ENCODE measurements at regions not wholly inside any gene's neighbourhood (a gene's known extent, or its start where the extent isn't known, plus 50 kb on each side); places are given as distances from the start of the nearest gene placed in this dataset.
A peak's percentile ranks its signal among the peaks of the same experiment; 100 is the strongest.
"Not testable (repeated sequence)": the region's sequence is repeated elsewhere in the genome, so short reads cannot be mapped to it uniquely, and the experiment has no call there.

DNA sequence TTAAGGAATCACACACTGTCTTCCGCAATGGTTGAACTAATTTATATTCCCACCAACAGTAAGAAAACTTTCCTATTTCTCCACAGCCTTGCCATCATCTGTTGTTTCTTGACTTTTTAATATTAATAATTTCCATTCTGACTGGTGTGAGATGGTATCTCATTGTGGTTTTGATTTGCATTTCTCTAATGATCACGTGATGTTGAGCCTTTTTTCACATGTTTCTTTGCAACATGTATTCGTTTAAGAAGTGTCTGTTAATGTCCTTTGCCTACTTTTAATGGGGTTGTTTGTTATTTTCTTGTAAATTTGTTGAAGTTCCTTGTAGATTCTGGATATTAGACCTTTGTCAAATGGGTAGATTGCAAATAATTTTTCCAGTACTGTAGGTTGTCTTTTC lies 258.8 kb upstream of the C9orf72 start:
- H3K4me3 ChIP-seq (replicated peaks in 1 of 3; ENCODE audit: insufficient read depth in 1 of 3, low read depth in 2 of 3, low read length in 3 of 3); H3K4me2 ChIP-seq (ENCODE audit: low read depth, low read length); BruUV-seq (replicated peaks); POLR2A ChIA-PET; H3K4me1 ChIP-seq (ENCODE audit: insufficient read depth, low read length); FAIRE-seq; H4K20me1 ChIP-seq (ENCODE audit: insufficient read depth, low read length); H3K27me3 ChIP-seq (ENCODE audit: control insufficient read depth in 1 of 2, insufficient read depth in 2 of 2, low read length in 2 of 2); H3K27ac ChIP-seq (ENCODE audit: extremely low read length, insufficient read depth, low read length); intact Hi-C loops (cut with micrococcal nuclease; ENCODE audit: unreplicated experiment); H2AFZ ChIP-seq (ENCODE audit: low read length); in situ Hi-C loops (cut with HindIII; ENCODE audit: extremely low pct_ligation_motif_present, low pct_unique_long_range_greater_than_20kb); H3K9ac ChIP-seq (ENCODE audit: insufficient read depth, low read depth, low read length); H3K9me3 ChIP-seq (ENCODE audit: low read length); DNase-seq (ENCODE audit: low spot score); CTCF ChIA-PET (ENCODE audit: low intra/inter-chr PET ratio, low total read pairs); H3K79me2 ChIP-seq (ENCODE audit: insufficient read depth, low read length); H3K36me3 ChIP-seq (replicated peaks in 1 of 2; ENCODE audit: control insufficient read depth in 1 of 2, insufficient read depth in 2 of 2, low read length in 2 of 2); ATAC-seq: not testable (repeated sequence)
- WGBS (ENCODE audit: low lambda C conversion rate): 33% methylated on average over 3 of the region's 3 CpGs
- TF ChIP-seq RAD51 (IDR thresholded peaks at IDR 0.05; ENCODE audit: borderline replicate concordance) (peak; percentile 83), TRIM22 (IDR thresholded peaks at IDR 0.05) (peak; percentile 59; the same call in 1 of the 2 replicates)

- Histone ChIP-seq H3K4me2 (ENCODE audit: low read depth, low read length) (no peak overlapping the region), H4K20me1 (ENCODE audit: insufficient read depth, low read length) (no peaks in the 10 kb centered on the region), H3K27ac (ENCODE audit: extremely low read length, insufficient read depth, low read length) (no peak overlapping the region), H3K9ac (ENCODE audit: insufficient read depth, low read depth, low read length) (no peak overlapping the region), H3K36me3 (replicated peaks in 1 of 2; ENCODE audit: control insufficient read depth in 1 of 2, insufficient read depth in 2 of 2, low read length in 2 of 2) (no peaks in the 10 kb centered on the region), H3K9me3 (ENCODE audit: low read length) (no peaks in the 10 kb centered on the region), H3K79me2 (ENCODE audit: insufficient read depth, low read length) (no peaks in the 10 kb centered on the region), H3K4me3 (replicated peaks in 1 of 3; ENCODE audit: insufficient read depth in 1 of 3, low read depth in 2 of 3, low read length in 3 of 3) (no peak overlapping the region), H3K27me3 (ENCODE audit: control insufficient read depth in 1 of 2, insufficient read depth in 2 of 2, low read length in 2 of 2) (no peaks in the 10 kb centered on the region), H2AFZ (ENCODE audit: low read length) (no peak overlapping the region), H3K4me1 (ENCODE audit: insufficient read depth, low read length) (no peaks in the 10 kb centered on the region)
- ChIA-PET CTCF (ENCODE audit: low intra/inter-chr PET ratio, low total read pairs) (no interaction called here), POLR2A (no interaction called here)
- no peak for FAIRE-seq
- intact Hi-C loops (cut with micrococcal nuclease; ENCODE audit: unreplicated experiment) (no loop called here), in situ Hi-C loops (cut with HindIII; ENCODE audit: extremely low pct_ligation_motif_present, low pct_unique_long_range_greater_than_20kb) (no loop called here)
- no peak for ATAC-seq
- DNase-seq (ENCODE audit: low spot score): no peak
- TF ChIP-seq RBM39 (IDR thresholded peaks at IDR 0.05; ENCODE audit: low read depth, low read length, poor library complexity, severe bottlenecking): no peak
- BruUV-seq (replicated peaks): no TSS peak
- no CpG with 5 or more reads among the region's 3 CpGs for WGBS (ENCODE audit: low lambda C conversion rate)
These were observed 262.0 kb upstream of the C9orf72 start for GRCh38 chr9:27835286-27835685.
